ENCODE measurements at regions not wholly inside any gene's neighbourhood (a gene's known extent, or its start where the extent isn't known, plus 50 kb on each side); places are given as distances from the start of the nearest gene placed in this dataset.
"Not testable (repeated sequence)": the region's sequence is repeated elsewhere in the genome, so short reads cannot be mapped to it uniquely, and the experiment has no call there.

DNA sequence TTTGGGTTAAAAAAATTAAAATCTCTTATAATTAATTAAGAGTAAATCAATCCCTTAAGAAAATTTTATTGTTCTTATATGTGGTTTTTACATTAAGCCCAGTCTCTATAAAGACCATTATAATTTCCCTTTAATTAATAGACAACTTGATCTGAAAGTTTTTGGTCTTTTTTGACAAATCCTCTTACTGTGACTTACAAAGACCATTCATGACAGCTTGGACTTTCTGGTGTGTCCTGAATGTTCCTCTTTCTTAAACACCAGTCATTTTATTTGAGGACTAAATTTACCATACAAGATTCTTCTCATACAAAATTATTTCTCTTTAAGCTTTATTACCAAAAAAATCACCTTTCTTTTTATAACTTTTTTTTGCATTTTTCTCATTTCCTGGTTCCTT, 368.3 kb downstream of the ADGRD1 start:
- Histone ChIP-seq H3K9ac (ENCODE audit: low read length in 2 of 2) (no peak overlapping the region), H3K36me3 (ENCODE audit: control insufficient read depth in 2 of 2, insufficient read depth in 2 of 2, low read length in 2 of 2) (no peaks in the 10 kb centered on the region), H3K4me3 (ENCODE audit: low read length in 2 of 2) (no peak overlapping the region), H3K4me1 (ENCODE audit: control insufficient read depth, insufficient read depth, low read length) (no peaks in the 10 kb centered on the region), H3K27ac (ENCODE audit: low read length) (no peak overlapping the region), H3K9me3 (ENCODE audit: control insufficient read depth in 2 of 2, low read length in 2 of 2) (no peaks in the 10 kb centered on the region), H3K27me3 (ENCODE audit: control insufficient read depth in 1 of 2, insufficient read depth in 2 of 2, low read length in 2 of 2) (no peaks in the 10 kb centered on the region)

DNA sequence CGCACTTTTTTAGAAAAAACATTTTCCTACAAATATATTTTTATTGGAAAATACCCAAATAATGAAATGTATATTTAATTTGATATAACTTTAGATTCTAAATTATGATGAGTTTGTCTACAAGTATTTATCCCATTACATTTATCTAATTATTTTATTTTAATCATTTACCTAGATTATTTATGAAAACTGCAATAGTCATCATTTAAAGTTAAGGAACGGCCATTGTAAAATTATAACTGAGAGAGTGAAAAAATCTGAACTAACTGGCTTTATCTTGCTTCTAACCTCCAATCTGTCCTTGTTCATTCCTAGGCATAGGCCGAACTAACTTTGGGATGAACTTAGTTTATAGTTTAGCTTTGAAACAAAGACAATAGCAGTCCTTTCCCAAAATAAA, 368.8 kb downstream of the ADGRD1 start:
- H3K4me3 ChIP-seq (ENCODE audit: low read length in 2 of 2); H3K27me3 ChIP-seq (ENCODE audit: control insufficient read depth in 1 of 2, insufficient read depth in 2 of 2, low read length in 2 of 2); H3K9ac ChIP-seq (ENCODE audit: low read length in 2 of 2); H3K4me1 ChIP-seq (ENCODE audit: control insufficient read depth, insufficient read depth, low read length); H3K36me3 ChIP-seq (ENCODE audit: control insufficient read depth in 2 of 2, insufficient read depth in 2 of 2, low read length in 2 of 2); H3K9me3 ChIP-seq (ENCODE audit: control insufficient read depth in 2 of 2, low read length in 2 of 2); H3K27ac ChIP-seq (ENCODE audit: low read length): not testable (repeated sequence)

DNA sequence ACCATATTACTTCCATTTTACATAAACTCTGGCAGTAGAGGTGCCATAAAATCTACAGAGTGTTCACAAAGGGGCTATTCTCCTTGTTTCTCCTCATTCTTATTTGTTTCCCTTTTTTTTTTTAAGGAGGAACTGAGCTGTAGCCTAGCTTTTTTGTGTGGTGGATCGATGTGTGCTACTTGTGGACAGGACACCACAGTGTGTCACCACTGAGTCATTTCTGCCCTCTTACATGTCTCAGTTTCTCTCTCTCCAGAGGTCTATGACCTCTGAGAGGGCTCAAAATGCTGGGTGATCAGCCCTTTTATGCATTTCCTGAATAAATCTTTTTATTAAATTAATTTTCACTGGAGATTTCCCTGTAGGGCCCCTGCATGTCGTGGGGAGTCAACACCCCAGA, 370.2 kb downstream of the ADGRD1 start:
- Histone ChIP-seq H3K27ac (ENCODE audit: low read length) (no peak overlapping the region), H3K4me3 (ENCODE audit: low read length in 2 of 2) (no peak overlapping the region), H3K9ac (ENCODE audit: low read length in 2 of 2) (no peak overlapping the region), H3K27me3 (ENCODE audit: control insufficient read depth in 1 of 2, insufficient read depth in 2 of 2, low read length in 2 of 2) (peaks cover 0 to 3% of the 10 kb centered on the region in 2 donors), H3K36me3 (ENCODE audit: control insufficient read depth in 2 of 2, insufficient read depth in 2 of 2, low read length in 2 of 2) (no peaks in the 10 kb centered on the region), H3K9me3 (ENCODE audit: control insufficient read depth in 2 of 2, low read length in 2 of 2) (no peaks in the 10 kb centered on the region), H3K4me1 (ENCODE audit: control insufficient read depth, insufficient read depth, low read length) (no peaks in the 10 kb centered on the region)

DNA sequence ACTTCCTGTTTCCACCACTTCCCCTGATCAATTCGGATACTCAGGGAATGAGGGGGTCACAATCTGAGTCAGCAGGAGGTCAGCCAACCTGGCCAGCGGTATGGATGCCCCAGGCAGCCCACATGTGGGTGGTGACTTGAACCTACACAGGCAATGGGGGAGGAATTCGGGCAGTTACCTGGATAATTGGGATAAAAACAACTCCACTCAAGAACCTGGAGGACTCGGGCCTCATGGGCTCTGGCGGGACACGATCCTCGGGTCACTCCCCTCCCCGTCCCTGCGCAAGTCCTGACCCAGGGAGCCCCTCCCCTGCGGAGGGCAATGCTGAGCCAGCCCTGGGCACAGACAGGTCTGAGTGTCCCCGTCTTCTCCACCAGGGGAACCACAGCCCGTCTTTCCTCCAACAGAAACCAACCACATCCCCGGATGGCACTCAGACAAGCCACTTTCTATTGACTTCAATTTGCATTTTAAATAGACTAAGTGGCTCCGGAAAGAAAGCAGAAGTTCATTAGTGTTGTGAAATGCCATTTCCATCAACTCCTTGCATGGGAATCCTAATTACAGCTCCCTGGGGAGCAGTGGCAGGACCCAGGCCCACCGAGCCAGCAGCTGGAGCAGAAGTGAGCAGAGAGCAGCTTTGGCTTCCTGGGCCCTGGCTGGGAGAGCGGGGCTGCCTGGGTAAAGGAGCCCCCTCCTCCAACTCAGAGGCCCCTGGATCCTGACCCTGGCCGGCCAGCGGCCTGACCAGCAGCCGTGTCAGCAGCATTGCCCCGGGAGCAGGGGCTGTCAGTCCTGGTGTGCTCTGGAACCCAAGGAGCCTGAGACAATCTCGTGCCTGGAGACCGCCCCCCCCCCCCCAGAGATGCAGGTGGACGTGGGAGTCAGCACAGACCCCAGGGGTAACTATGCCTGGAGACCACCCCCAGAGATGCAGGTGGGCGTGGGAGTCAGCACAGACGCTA, 374.1 kb downstream of the ADGRD1 start:
- Histone ChIP-seq H3K27me3 (ENCODE audit: control insufficient read depth in 1 of 2, insufficient read depth in 2 of 2, low read length in 2 of 2) (peaks cover 3% of the 10 kb centered on the region in 2 donors), H3K27ac (ENCODE audit: low read length) (no peak overlapping the region), H3K9ac (ENCODE audit: low read length in 2 of 2) (no peak overlapping the region), H3K9me3 (ENCODE audit: control insufficient read depth in 2 of 2, low read length in 2 of 2) (no peaks in the 10 kb centered on the region), H3K36me3 (ENCODE audit: control insufficient read depth in 2 of 2, insufficient read depth in 2 of 2, low read length in 2 of 2) (no peaks in the 10 kb centered on the region), H3K4me3 (ENCODE audit: low read length in 2 of 2) (no peak overlapping the region), H3K4me1 (ENCODE audit: control insufficient read depth, insufficient read depth, low read length) (no peaks in the 10 kb centered on the region)

DNA sequence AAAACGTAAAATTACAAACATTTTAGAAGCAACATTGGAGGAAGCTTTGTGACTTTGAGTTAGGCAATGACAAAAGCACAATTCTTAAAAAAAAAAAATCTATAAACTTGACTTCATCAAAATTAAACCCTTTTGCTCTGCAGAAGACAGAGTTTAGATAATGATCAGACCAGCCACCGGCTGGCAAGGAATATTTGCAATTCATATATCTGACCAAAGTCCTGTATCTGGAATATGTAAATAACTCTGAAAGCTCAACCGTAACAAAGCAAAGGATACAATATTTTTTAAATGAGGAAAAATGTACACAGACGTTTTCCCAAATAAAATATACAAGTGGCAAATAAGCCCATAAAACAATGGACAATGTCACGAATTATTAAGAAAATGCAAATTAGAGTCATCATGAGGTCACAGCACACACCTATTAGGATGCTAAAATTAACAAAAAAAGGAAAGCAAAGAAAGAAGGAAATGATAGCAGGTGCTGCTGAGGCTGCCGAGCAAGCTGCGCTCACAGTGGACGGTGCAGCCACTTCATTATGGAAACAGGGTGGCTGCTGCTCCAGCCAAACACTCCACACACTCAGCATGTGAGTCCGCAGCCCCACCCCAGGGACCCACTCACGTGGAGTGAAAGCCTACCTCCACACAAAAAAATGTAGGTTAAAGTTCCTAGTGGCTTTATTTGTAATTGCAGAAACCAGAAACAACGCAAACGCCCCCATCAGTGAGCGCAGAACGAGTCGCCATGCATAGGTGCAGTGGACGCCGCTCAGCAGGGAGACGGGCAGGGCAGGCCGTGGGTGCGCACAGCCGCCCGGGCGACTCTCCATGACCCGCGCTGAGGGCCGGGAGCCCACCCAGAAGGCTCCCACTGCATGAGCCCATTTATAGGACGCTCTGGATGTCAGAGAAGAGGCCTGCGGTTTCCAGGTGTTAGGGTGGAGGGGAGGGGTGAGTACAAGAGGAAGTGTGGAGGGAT, 375.4 kb downstream of the ADGRD1 start:
- not testable (repeated sequence) for H3K27ac ChIP-seq (ENCODE audit: low read length); H3K27me3 ChIP-seq (ENCODE audit: control insufficient read depth in 1 of 2, insufficient read depth in 2 of 2, low read length in 2 of 2); H3K9me3 ChIP-seq (ENCODE audit: control insufficient read depth in 2 of 2, low read length in 2 of 2); H3K36me3 ChIP-seq (ENCODE audit: control insufficient read depth in 2 of 2, insufficient read depth in 2 of 2, low read length in 2 of 2); H3K4me1 ChIP-seq (ENCODE audit: control insufficient read depth, insufficient read depth, low read length); H3K4me3 ChIP-seq (ENCODE audit: low read length in 2 of 2); H3K9ac ChIP-seq (ENCODE audit: low read length in 2 of 2)

DNA sequence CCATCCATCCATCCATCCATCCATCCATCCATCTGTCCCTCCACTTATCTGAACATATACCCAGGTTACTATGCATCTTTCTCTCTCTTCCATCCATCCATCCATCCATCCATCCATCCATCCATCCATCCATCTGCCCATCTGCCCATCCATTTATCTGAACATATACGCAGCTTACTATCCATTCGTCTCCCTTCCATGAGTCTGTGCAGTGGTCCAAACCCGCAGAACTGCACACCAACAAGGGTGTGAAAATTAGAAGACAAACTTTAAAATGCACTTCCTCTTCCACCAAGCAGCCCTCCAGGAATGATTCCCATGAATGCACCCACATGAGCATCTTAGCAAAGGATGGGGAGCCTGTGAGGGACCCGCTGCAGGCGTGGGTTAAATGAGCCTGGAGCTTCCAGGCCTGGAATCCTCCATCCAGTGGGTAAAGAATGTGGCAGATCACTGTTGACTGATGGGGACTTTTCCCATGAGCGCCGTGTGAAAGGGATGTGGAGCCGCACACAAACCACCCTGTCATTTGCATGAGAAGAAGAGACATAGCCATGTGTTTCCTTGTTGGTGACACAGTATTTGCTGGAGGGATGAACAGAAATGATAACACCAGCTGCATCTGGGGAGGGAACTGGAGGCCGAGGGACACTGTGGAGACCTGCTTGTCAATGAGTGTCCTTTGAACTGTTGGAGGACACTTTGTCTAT, 376.6 kb downstream of the ADGRD1 start:
- no peak overlapping the region for H3K27ac ChIP-seq (ENCODE audit: low read length)
- H3K9me3 ChIP-seq (ENCODE audit: control insufficient read depth in 2 of 2, low read length in 2 of 2), result no peaks in the 10 kb centered on the region
- no peaks in the 10 kb centered on the region for H3K4me1 ChIP-seq (ENCODE audit: control insufficient read depth, insufficient read depth, low read length)
- no peak overlapping the region for H3K4me3 ChIP-seq (ENCODE audit: low read length in 2 of 2)
- no peaks in the 10 kb centered on the region for H3K36me3 ChIP-seq (ENCODE audit: control insufficient read depth in 2 of 2, insufficient read depth in 2 of 2, low read length in 2 of 2)
- H3K27me3 ChIP-seq (ENCODE audit: control insufficient read depth in 1 of 2, insufficient read depth in 2 of 2, low read length in 2 of 2), result peaks cover 3% of the 10 kb centered on the region in 2 donors
- no peak overlapping the region for H3K9ac ChIP-seq (ENCODE audit: low read length in 2 of 2)

DNA sequence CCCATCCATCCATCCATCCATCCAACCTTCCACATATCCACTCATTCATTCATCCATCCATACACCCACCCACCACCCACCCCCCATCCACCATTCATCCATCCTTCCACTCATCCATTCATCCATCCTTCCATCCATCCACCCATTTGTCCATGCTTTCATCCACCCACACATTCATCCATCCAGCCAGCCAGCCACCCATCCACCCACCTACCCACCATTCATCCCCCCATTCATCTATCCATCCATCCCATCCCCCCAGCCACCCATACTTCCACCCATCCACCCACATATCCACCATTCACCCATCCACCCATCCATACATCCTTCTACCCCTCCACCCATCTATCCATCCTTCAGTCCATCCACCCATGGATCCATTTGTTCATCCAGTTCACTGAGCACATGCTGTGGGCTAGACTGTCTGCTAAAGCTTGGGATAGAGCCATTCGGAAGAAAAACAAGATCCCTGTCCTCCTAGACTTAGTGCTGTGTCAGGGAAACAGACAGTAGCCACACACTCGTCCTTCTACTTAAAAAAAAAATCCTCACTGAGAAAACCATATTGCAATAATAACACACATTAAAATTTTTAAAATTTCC, 377.5 kb downstream of the ADGRD1 start:
- H3K27ac ChIP-seq (ENCODE audit: low read length), result no peak overlapping the region
- H3K36me3 ChIP-seq (ENCODE audit: control insufficient read depth in 2 of 2, insufficient read depth in 2 of 2, low read length in 2 of 2), result no peaks in the 10 kb centered on the region
- no peaks in the 10 kb centered on the region for H3K4me1 ChIP-seq (ENCODE audit: control insufficient read depth, insufficient read depth, low read length)
- peaks cover 3% of the 10 kb centered on the region in 2 donors for H3K27me3 ChIP-seq (ENCODE audit: control insufficient read depth in 1 of 2, insufficient read depth in 2 of 2, low read length in 2 of 2)
- H3K9me3 ChIP-seq (ENCODE audit: control insufficient read depth in 2 of 2, low read length in 2 of 2), result no peaks in the 10 kb centered on the region
- no peak overlapping the region for H3K4me3 ChIP-seq (ENCODE audit: low read length in 2 of 2)
- H3K9ac ChIP-seq (ENCODE audit: low read length in 2 of 2), result no peak overlapping the region

DNA sequence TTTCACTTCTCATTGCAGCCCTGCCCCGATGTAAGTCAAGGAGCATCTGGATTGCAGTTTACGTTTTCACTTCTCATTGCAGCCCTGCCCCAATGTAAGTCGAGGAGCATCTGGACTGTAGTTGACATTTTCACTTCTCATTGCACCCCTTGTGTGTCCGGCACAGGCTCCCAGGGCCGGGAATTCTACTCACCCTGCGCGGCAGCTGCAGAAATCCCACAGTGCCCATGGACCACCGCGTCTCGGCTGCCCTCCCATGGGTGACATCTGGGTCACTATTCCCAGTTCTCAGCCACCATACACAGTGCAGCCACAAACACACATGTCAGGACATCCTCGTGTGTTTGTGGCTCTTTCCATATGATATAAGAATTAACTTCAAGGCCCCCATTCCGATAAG, 378.5 kb downstream of the ADGRD1 start:
- Histone ChIP-seq H3K4me1 (ENCODE audit: control insufficient read depth, insufficient read depth, low read length) (no peaks in the 10 kb centered on the region), H3K27ac (ENCODE audit: low read length) (no peak overlapping the region), H3K27me3 (ENCODE audit: control insufficient read depth in 1 of 2, insufficient read depth in 2 of 2, low read length in 2 of 2) (peaks cover 3% of the 10 kb centered on the region in 2 donors), H3K36me3 (ENCODE audit: control insufficient read depth in 2 of 2, insufficient read depth in 2 of 2, low read length in 2 of 2) (no peaks in the 10 kb centered on the region), H3K9me3 (ENCODE audit: control insufficient read depth in 2 of 2, low read length in 2 of 2) (no peaks in the 10 kb centered on the region), H3K9ac (ENCODE audit: low read length in 2 of 2) (no peak overlapping the region), H3K4me3 (ENCODE audit: low read length in 2 of 2) (no peak overlapping the region)

DNA sequence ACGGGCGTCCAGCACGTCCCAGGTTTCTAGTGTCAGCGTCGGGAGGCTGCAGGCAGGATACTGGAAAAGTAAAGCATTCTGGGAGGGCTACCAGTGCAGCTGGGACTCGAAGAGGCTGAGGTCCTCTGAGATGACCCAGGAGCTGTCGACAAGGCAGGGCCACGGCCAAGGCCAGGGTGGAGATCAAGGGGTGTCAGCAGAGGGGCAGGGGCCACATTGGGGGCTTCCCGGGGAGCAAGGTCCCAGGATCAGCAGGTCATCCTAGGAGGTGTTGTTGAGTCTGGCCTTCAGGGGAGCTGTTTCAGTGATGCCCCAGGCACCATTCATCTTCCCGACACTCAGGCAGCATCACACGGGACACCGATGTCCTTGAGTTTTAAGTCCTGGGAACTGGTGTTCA, 377.8 kb upstream of the SFSWAP start:
- no peaks in the 10 kb centered on the region for H3K36me3 ChIP-seq (ENCODE audit: control insufficient read depth in 2 of 2, insufficient read depth in 2 of 2, low read length in 2 of 2)
- H3K27me3 ChIP-seq (ENCODE audit: control insufficient read depth in 1 of 2, insufficient read depth in 2 of 2, low read length in 2 of 2), result peaks cover 0 to 3% of the 10 kb centered on the region in 2 donors
- H3K9ac ChIP-seq (ENCODE audit: low read length in 2 of 2), result no peak overlapping the region
- no peak overlapping the region for H3K4me3 ChIP-seq (ENCODE audit: low read length in 2 of 2)
- H3K4me1 ChIP-seq (ENCODE audit: control insufficient read depth, insufficient read depth, low read length), result no peaks in the 10 kb centered on the region
- no peaks in the 10 kb centered on the region for H3K9me3 ChIP-seq (ENCODE audit: control insufficient read depth in 2 of 2, low read length in 2 of 2)
- H3K27ac ChIP-seq (ENCODE audit: low read length), result no peak overlapping the region

Measured in stomach smooth muscle (tissue), 2 donors.